Lower leg skin (tissue), 3 donors: ENCODE measurements at regions not wholly inside any gene's neighbourhood (a gene's known extent, or its start where the extent isn't known, plus 50 kb on each side); places are given as distances from the start of the nearest gene placed in this dataset.

Source experiments
- POLR2A ChIP-seq, 2 donors: fragments of 450-650 bp; IDR thresholded peaks; one replicate each; pipeline ENCODE4 v1.6.1; 2016 to 2017; ENCODE audit warnings: antibody characterized with exemption in 2 of 2, mild to moderate bottlenecking in 1 of 2, moderate library complexity in 1 of 2
- TF ChIP-seq, protein P1 (sequence below), 3 donors: fragments of 450-650 bp; IDR thresholded peaks; one replicate each; pipeline ENCODE4 v1.5.1; 2016; ENCODE audit warnings: antibody characterized with exemption in 3 of 3, mild to moderate bottlenecking in 3 of 3, moderate library complexity in 2 of 3

- TF ChIP-seq POLR2A (IDR thresholded peaks at IDR 0.05) = no peak
- TF ChIP-seq, protein P1, sequence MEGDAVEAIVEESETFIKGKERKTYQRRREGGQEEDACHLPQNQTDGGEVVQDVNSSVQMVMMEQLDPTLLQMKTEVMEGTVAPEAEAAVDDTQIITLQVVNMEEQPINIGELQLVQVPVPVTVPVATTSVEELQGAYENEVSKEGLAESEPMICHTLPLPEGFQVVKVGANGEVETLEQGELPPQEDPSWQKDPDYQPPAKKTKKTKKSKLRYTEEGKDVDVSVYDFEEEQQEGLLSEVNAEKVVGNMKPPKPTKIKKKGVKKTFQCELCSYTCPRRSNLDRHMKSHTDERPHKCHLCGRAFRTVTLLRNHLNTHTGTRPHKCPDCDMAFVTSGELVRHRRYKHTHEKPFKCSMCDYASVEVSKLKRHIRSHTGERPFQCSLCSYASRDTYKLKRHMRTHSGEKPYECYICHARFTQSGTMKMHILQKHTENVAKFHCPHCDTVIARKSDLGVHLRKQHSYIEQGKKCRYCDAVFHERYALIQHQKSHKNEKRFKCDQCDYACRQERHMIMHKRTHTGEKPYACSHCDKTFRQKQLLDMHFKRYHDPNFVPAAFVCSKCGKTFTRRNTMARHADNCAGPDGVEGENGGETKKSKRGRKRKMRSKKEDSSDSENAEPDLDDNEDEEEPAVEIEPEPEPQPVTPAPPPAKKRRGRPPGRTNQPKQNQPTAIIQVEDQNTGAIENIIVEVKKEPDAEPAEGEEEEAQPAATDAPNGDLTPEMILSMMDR (IDR thresholded peaks at IDR 0.05) = no peak
Measured at GRCh38 chr5:163089926-163090325, 347.5 kb upstream of the CCNG1 start.
